ENCODE measurements at regions not wholly inside any gene's neighbourhood (a gene's known extent, or its start where the extent isn't known, plus 50 kb on each side); places are given as distances from the start of the nearest gene placed in this dataset.

DNA sequence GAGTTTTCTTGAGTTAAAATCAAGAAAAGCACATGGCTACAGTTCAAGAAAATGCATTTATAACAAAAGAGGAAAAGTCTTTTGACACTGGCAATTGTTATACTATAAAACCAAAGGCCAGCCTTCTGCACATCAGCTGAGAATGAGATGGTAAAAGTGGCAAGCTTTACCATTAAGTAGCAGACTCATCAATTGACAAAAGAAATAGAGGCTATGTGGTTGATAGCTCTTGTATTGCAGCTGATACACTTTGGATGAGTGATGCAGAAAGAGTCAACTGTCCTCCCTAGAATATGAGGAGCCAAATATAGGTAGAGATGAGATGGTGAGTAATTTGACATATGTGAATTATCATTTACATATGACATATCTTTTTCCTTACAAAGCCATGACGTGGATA, 1100.9 kb upstream of the CDH6 start:
- no peaks in the 10 kb centered on the region for H3K79me2 ChIP-seq (ENCODE audit: control insufficient read depth, insufficient read depth, low read length)
- H3K27ac ChIP-seq (ENCODE audit: insufficient read depth, low read depth, low read length), result no peak overlapping the region
- no peak for TF ChIP-seq EZH2 (IDR thresholded peaks at IDR 0.05; ENCODE audit: borderline replicate concordance, low read depth, low read length, severe bottlenecking)
- no peak for TF ChIP-seq MYC (IDR thresholded peaks at IDR 0.05; ENCODE audit: low read depth, low read length)
- TF ChIP-seq, protein P1, sequence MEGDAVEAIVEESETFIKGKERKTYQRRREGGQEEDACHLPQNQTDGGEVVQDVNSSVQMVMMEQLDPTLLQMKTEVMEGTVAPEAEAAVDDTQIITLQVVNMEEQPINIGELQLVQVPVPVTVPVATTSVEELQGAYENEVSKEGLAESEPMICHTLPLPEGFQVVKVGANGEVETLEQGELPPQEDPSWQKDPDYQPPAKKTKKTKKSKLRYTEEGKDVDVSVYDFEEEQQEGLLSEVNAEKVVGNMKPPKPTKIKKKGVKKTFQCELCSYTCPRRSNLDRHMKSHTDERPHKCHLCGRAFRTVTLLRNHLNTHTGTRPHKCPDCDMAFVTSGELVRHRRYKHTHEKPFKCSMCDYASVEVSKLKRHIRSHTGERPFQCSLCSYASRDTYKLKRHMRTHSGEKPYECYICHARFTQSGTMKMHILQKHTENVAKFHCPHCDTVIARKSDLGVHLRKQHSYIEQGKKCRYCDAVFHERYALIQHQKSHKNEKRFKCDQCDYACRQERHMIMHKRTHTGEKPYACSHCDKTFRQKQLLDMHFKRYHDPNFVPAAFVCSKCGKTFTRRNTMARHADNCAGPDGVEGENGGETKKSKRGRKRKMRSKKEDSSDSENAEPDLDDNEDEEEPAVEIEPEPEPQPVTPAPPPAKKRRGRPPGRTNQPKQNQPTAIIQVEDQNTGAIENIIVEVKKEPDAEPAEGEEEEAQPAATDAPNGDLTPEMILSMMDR (IDR thresholded peaks at IDR 0.05; ENCODE audit: extremely low read depth in 1 of 2, insufficient read depth in 1 of 2, low read depth in 1 of 2, low read length in 2 of 2), result no peak
- TF ChIP-seq, protein P2, sequence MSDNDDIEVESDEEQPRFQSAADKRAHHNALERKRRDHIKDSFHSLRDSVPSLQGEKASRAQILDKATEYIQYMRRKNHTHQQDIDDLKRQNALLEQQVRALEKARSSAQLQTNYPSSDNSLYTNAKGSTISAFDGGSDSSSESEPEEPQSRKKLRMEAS (IDR thresholded peaks at IDR 0.05; ENCODE audit: insufficient read depth, insufficient read length), result no peak
- no peak for TF ChIP-seq FOS (IDR thresholded peaks at IDR 0.05; ENCODE audit: borderline replicate concordance, insufficient read depth, low read length)
- no peak for TF ChIP-seq JUN (IDR thresholded peaks at IDR 0.05; ENCODE audit: borderline replicate concordance, insufficient read depth, insufficient read length, low read depth)
- no peak for TF ChIP-seq POLR2A (IDR thresholded peaks at IDR 0.05; ENCODE audit: low read depth, low read length)
- H2AFZ ChIP-seq (ENCODE audit: low read depth, low read length), result no peak overlapping the region
- FAIRE-seq (no peak), DNase-seq (ENCODE audit: low read depth, low spot score) (no peak)
- H3K9me1 ChIP-seq (replicated peaks; ENCODE audit: control insufficient read depth, extremely low read depth, insufficient read depth, low read length), result no peaks in the 10 kb centered on the region
- BruUV-seq (replicated peaks), result no TSS peak
- ChIA-PET CTCF (interaction anchor here (1.4 kb wide), 1 partner anchor 12 kb away, joined by 4 read pairs; no protein-coding TSS in a partner anchor), POLR2A (no interaction called here)
- H3K4me2 ChIP-seq (ENCODE audit: insufficient read depth, low read length), result no peak overlapping the region
- H3K4me3 ChIP-seq (replicated peaks in 1 of 3; ENCODE audit: insufficient read depth in 1 of 3, low read depth in 1 of 3, low read length in 3 of 3), result no peak overlapping the region
- H3K9me3 ChIP-seq (replicated peaks; ENCODE audit: control insufficient read depth, insufficient read depth, low read length), result peaks cover 4% of the 10 kb centered on the region
- dilution Hi-C loops (cut with MboI; ENCODE audit: extremely low pct_ligation_motif_present, low sequenced_read_pairs) (no loop called here), intact Hi-C loops (cut with micrococcal nuclease) (no loop called here)
- no peaks in the 10 kb centered on the region for H3K27me3 ChIP-seq (ENCODE audit: control insufficient read depth in 2 of 2, insufficient read depth in 2 of 2, low read length in 2 of 2)
- no peaks in the 10 kb centered on the region for H3K36me3 ChIP-seq (ENCODE audit: control insufficient read depth in 2 of 2, extremely low read depth in 1 of 2, insufficient read depth in 2 of 2, low read length in 2 of 2)
- H3K9ac ChIP-seq (replicated peaks; ENCODE audit: extremely low read depth, insufficient read depth, low read length), result no peak overlapping the region
- H3K4me1 ChIP-seq (ENCODE audit: control insufficient read depth, extremely low read depth, insufficient read depth, low read length), result no peaks in the 10 kb centered on the region
- no peaks in the 10 kb centered on the region for H4K20me1 ChIP-seq (replicated peaks; ENCODE audit: control insufficient read depth, extremely low read depth, insufficient read depth, low read length)

Data from endothelial cell of umbilical vein (primary cell).